Fibroblast of villous mesenchyme (primary cell): ENCODE measurements at regions not wholly inside any gene's neighbourhood (a gene's known extent, or its start where the extent isn't known, plus 50 kb on each side); places are given as distances from the start of the nearest gene placed in this dataset.
"Not testable (repeated sequence)": the region's sequence is repeated elsewhere in the genome, so short reads cannot be mapped to it uniquely, and the experiment has no call there.

ENCODE experiments used
- DNase-seq: peaks from one replicate; pipeline ENCODE4 v3.0.0-alpha.2; 2010; ENCODE audit warnings: low read depth
- H3K4me3 ChIP-seq: 2 replicates; pipeline ENCODE4 v1.5.1; 2011; ENCODE audit warnings: low read depth, mild to moderate bottlenecking, low read length
- TF ChIP-seq, protein P1 (sequence below): IDR thresholded peaks from 2 replicates; pipeline ENCODE4 v1.5.1; 2012; ENCODE audit warnings: low read depth, mild to moderate bottlenecking, low read length; ENCODE audit not compliant: insufficient read depth

GRCh38 chr14:39592116-39592789 is 160.0 kb upstream of the FBXO33 start:
- H3K4me3 ChIP-seq, result no peak overlapping the region
- TF ChIP-seq, protein P1, sequence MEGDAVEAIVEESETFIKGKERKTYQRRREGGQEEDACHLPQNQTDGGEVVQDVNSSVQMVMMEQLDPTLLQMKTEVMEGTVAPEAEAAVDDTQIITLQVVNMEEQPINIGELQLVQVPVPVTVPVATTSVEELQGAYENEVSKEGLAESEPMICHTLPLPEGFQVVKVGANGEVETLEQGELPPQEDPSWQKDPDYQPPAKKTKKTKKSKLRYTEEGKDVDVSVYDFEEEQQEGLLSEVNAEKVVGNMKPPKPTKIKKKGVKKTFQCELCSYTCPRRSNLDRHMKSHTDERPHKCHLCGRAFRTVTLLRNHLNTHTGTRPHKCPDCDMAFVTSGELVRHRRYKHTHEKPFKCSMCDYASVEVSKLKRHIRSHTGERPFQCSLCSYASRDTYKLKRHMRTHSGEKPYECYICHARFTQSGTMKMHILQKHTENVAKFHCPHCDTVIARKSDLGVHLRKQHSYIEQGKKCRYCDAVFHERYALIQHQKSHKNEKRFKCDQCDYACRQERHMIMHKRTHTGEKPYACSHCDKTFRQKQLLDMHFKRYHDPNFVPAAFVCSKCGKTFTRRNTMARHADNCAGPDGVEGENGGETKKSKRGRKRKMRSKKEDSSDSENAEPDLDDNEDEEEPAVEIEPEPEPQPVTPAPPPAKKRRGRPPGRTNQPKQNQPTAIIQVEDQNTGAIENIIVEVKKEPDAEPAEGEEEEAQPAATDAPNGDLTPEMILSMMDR, result no peak
- no peak for DNase-seq

DNA sequence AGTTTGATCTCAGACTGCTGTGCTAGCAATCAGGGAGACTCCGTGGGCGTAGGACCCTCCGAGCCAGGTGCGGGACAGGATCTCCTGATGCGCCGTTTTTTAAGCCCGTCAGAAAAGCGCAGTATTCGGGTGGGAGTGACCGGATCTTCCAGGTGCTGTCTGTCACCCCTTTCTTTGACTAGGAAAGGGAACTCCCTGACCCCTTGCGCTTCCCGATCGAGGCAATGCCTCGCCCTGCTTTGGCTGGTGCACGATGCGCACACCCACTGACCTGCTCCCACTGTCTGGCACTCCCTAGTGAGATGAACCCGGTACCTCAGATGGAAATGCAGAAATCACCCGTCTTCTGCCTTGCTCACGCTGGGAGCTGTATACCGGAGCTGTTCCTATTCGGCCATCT is 157.6 kb upstream of the FBXO33 start:
- DNase-seq, H3K4me3 ChIP-seq: not testable (repeated sequence)

GRCh38 chr14:39582028-39582654 is 149.9 kb upstream of the FBXO33 start:
- TF ChIP-seq, protein P1, result no peak
- DNase-seq, result no peak
- no peak overlapping the region for H3K4me3 ChIP-seq

GRCh38 chr14:39581474-39581873 is 149.2 kb upstream of the FBXO33 start:
- H3K4me3 ChIP-seq, result no peak overlapping the region
- TF ChIP-seq, protein P1, result no peak
- no peak for DNase-seq

DNA sequence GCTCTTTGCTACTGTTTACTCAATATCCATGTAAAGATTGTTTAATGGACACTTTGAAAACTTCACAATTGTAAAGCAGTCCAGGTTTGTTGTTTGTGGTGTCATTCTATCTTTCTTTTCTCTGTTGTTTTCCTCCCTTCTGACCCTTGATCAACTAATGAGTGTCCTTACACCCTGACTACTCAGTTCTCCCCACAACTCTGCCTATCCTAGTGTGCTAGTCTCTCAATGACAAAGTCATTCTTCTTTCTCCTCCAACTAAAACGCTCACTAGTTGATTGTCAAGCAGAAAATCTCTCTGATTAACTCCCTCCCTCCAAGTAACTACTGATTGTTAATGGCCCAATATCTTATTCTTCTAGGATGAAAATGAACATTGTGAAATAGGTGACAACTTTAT is 148.5 kb upstream of the FBXO33 start:
- H3K4me3 ChIP-seq, result no peak overlapping the region
- DNase-seq, result no peak
- TF ChIP-seq, protein P1, result no peak

DNA sequence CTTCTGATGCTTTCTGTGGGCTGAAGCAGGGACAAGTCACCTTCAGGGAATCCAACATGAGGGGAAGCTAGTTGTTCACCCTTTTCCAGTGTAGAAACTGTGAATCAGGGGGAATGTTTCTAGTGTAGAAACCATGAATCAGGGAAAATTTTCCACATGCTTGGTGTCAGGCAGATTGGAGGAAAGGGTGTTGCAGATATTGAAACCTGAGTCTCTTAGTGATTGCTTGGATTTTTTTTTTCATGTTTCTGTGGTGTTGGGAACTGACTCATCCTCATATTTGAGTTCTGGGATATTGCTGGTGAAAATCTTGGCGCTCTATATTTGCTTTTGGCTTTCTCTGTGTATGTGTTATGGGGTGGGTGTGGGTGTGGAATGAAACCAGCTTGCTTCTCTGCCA is 144.5 kb upstream of the FBXO33 start:
- TF ChIP-seq, protein P1, result no peak
- H3K4me3 ChIP-seq, result no peak overlapping the region
- DNase-seq, result no peak

DNA sequence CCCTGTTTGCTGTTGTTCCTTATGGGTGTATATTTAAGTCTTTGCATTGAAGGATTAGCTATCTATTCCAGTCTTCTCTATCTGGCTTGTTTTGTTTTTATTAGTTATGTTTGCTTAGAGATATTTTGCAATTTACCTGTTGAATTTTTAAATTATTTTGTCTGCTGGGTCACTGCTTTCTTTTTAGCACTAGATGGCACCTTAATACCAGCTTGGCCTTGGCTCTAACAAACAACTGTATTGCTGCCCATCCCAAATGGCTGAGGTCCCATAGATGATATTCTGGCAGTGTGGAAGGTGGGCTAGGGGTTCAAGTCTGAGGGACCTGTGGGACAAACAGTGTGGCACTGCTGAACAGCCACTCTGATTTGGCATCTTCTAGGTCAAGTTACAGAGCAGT is 144.0 kb upstream of the FBXO33 start:
- no peak for DNase-seq
- H3K4me3 ChIP-seq, result no peak overlapping the region
- TF ChIP-seq, protein P1, result no peak
